ENCODE measurements at regions not wholly inside any gene's neighbourhood (a gene's known extent, or its start where the extent isn't known, plus 50 kb on each side); places are given as distances from the start of the nearest gene placed in this dataset.

DNA sequence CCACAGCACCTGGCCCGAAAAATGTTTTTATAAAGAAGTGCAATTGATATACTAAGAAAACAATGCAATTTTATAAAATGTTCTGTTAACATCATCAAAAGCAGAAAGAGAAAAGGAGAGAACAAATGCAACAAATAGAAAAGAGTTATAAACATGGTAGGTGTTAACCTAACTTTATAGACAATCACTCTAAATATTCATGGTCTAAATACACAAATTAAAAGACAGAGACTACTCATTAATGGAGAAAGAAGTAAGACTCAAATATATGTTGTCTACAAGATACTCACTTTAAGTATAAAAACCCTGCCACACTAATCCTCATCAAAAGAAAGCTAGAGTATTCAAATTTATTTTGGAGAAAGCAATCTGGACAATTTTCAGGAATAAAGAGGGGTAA is 425.3 kb upstream of the ANKRD30A start (continued):
- TF ChIP-seq TBP (IDR thresholded peaks at IDR 0.05; ENCODE audit: low read depth, low read length): no peak
- no peak for TF ChIP-seq SIX5 (IDR thresholded peaks at IDR 0.05; ENCODE audit: low read depth, low read length)
